AG09319 (cell line): ENCODE measurements at regions not wholly inside any gene's neighbourhood (a gene's known extent, or its start where the extent isn't known, plus 50 kb on each side); places are given as distances from the start of the nearest gene placed in this dataset.

ENCODE experiments used
- DNase-seq: peaks from one replicate; pipeline ENCODE4 v3.0.0-alpha.2; 2010; ENCODE audit warnings: low read depth; ENCODE audit errors: extremely low read depth
- CTCF ChIP-seq: IDR thresholded peaks from 2 replicates; pipeline ENCODE4 v1.5.1; 2011; ENCODE audit warnings: low read depth, mild to moderate bottlenecking, inconsistent platforms, low read length, moderate library complexity

GRCh38 chr13:44240611-44241145, 132.9 kb upstream of the SERP2 start:
- DNase-seq: no peak
- no peak for TF ChIP-seq CTCF

GRCh38 chr13:44241638-44242037, 132.0 kb upstream of the SERP2 start:
- no peak for TF ChIP-seq CTCF
- no peak for DNase-seq

GRCh38 chr13:44242766-44243165, 130.9 kb upstream of the SERP2 start:
- no peak for DNase-seq
- TF ChIP-seq CTCF: no peak

GRCh38 chr13:44243198-44243857, 130.3 kb upstream of the SERP2 start:
- peak; percentile 27 for TF ChIP-seq CTCF
- DNase-seq: no peak

- DNase-seq: no peak
Observed at GRCh38 chr13:44244288-44244687, 129.3 kb upstream of the SERP2 start.

GRCh38 chr13:44249431-44249836, 124.2 kb upstream of the SERP2 start:
- DNase-seq: no peak
- no peak for TF ChIP-seq CTCF

More at GRCh38 chr13:44244288-44244687, 129.3 kb upstream of the SERP2 start:
- no peak for TF ChIP-seq CTCF

GRCh38 chr13:44252938-44253337, 120.7 kb upstream of the SERP2 start:
- no peak for TF ChIP-seq CTCF
- DNase-seq: no peak
